NCI-H1105 treated with DMSO at 0.1 percent for 48 hours (cell line): ENCODE measurements at regions not wholly inside any gene's neighbourhood (a gene's known extent, or its start where the extent isn't known, plus 50 kb on each side); places are given as distances from the start of the nearest gene placed in this dataset.
A peak's percentile ranks its signal among the peaks of the same experiment; 100 is the strongest.
"Not testable (repeated sequence)": the region's sequence is repeated elsewhere in the genome, so short reads cannot be mapped to it uniquely, and the experiment has no call there.

Experiments used
- DNase-seq: peaks from one replicate; lab custom pipeline; 2025; lab: John Stamatoyannopoulos, UW

GRCh38 chr4:132266374-132266773 is 882.7 kb upstream of the PCDH10 start:
- DNase-seq = no peak

- no peak for DNase-seq
Observed at GRCh38 chr4:132267321-132267720, 881.8 kb upstream of the PCDH10 start.

- no peak for DNase-seq
Observed at GRCh38 chr4:132269303-132269990, 879.6 kb upstream of the PCDH10 start.

- DNase-seq = no peak
Observed at GRCh38 chr4:132275583-132276121, 873.4 kb upstream of the PCDH10 start.

- DNase-seq = no peak
Observed at GRCh38 chr4:132276185-132276584, 872.9 kb upstream of the PCDH10 start.

- no peak for DNase-seq
Observed at GRCh38 chr4:132276989-132277388, 872.1 kb upstream of the PCDH10 start.

- no peak for DNase-seq
Observed at GRCh38 chr4:132281733-132282132, 867.4 kb upstream of the PCDH10 start.

- no peak for DNase-seq
Observed at GRCh38 chr4:132284910-132285426, 864.1 kb upstream of the PCDH10 start.

GRCh38 chr4:132297346-132297745 is 851.7 kb upstream of the PCDH10 start:
- DNase-seq = peak; percentile 11

- DNase-seq = peak; percentile 67
Observed at GRCh38 chr4:132299841-132300240, 849.3 kb upstream of the PCDH10 start.

GRCh38 chr4:132312521-132312920 is 836.6 kb upstream of the PCDH10 start:
- DNase-seq = no peak

- DNase-seq = no peak
Observed at GRCh38 chr4:132313852-132314251, 835.2 kb upstream of the PCDH10 start.

GRCh38 chr4:132316738-132317137 is 832.4 kb upstream of the PCDH10 start:
- no peak for DNase-seq

GRCh38 chr4:132317923-132318322 is 831.2 kb upstream of the PCDH10 start:
- DNase-seq = no peak

GRCh38 chr4:132328761-132329160 is 820.3 kb upstream of the PCDH10 start:
- DNase-seq = no peak

GRCh38 chr4:132330994-132331393 is 818.1 kb upstream of the PCDH10 start:
- no peak for DNase-seq

- DNase-seq = no peak
Observed at GRCh38 chr4:132332932-132333723, 816.0 kb upstream of the PCDH10 start.

- no peak for DNase-seq
Observed at GRCh38 chr4:132333724-132334047, 815.4 kb upstream of the PCDH10 start.

GRCh38 chr4:132334081-132334480 is 815.0 kb upstream of the PCDH10 start:
- no peak for DNase-seq

- no peak for DNase-seq
Observed at GRCh38 chr4:132344924-132345828, 803.9 kb upstream of the PCDH10 start.

GRCh38 chr4:132346016-132346415 is 803.1 kb upstream of the PCDH10 start:
- DNase-seq = no peak

GRCh38 chr4:132351606-132352005 is 797.5 kb upstream of the PCDH10 start:
- DNase-seq = not testable (repeated sequence)
